Effector CD8-positive, alpha-beta T cell (primary cell): ENCODE measurements at regions not wholly inside any gene's neighbourhood (a gene's known extent, or its start where the extent isn't known, plus 50 kb on each side); places are given as distances from the start of the nearest gene placed in this dataset.
"Not testable (repeated sequence)": the region's sequence is repeated elsewhere in the genome, so short reads cannot be mapped to it uniquely, and the experiment has no call there.

Experiments used
- DNase-seq: peaks from one replicate; lab custom pipeline; 2025; lab: John Stamatoyannopoulos, UW

GRCh38 chr7:56466607-56467525 lies 350.6 kb upstream of the NUPR2 start:
- not testable (repeated sequence) for DNase-seq

GRCh38 chr7:56449762-56450161 lies 333.5 kb upstream of the NUPR2 start:
- DNase-seq, result no peak

- no peak for DNase-seq
Measured at GRCh38 chr7:56447864-56448693, 331.9 kb upstream of the NUPR2 start.

- DNase-seq, result not testable (repeated sequence)
Measured at GRCh38 chr7:56420528-56420927, 304.3 kb upstream of the NUPR2 start.

GRCh38 chr7:56375173-56375572 lies 259.0 kb upstream of the NUPR2 start:
- DNase-seq, result no peak

GRCh38 chr7:56374666-56375065 lies 258.4 kb upstream of the NUPR2 start:
- not testable (repeated sequence) for DNase-seq

GRCh38 chr7:56373314-56373713 lies 257.1 kb upstream of the NUPR2 start:
- not testable (repeated sequence) for DNase-seq

GRCh38 chr7:56371792-56372191 lies 255.6 kb upstream of the NUPR2 start:
- DNase-seq, result not testable (repeated sequence)

- DNase-seq, result not testable (repeated sequence)
Measured at GRCh38 chr7:56370208-56370872, 254.1 kb upstream of the NUPR2 start.

GRCh38 chr7:56367914-56368313 lies 251.7 kb upstream of the NUPR2 start:
- not testable (repeated sequence) for DNase-seq

- peak; percentile 4 for DNase-seq
Measured at GRCh38 chr7:56367411-56367810, 251.2 kb upstream of the NUPR2 start.

GRCh38 chr7:56366701-56367100 lies 250.5 kb upstream of the NUPR2 start:
- not testable (repeated sequence) for DNase-seq

- DNase-seq, result not testable (repeated sequence)
Measured at GRCh38 chr7:56352576-56352975, 236.4 kb upstream of the NUPR2 start.

- DNase-seq, result not testable (repeated sequence)
Measured at GRCh38 chr7:56351181-56351580, 235.0 kb upstream of the NUPR2 start.

GRCh38 chr7:56348311-56348710 lies 232.1 kb upstream of the NUPR2 start:
- DNase-seq, result not testable (repeated sequence)

GRCh38 chr7:56328327-56328726 lies 212.1 kb upstream of the NUPR2 start:
- not testable (repeated sequence) for DNase-seq

GRCh38 chr7:56290548-56290947 lies 174.3 kb upstream of the NUPR2 start:
- DNase-seq, result no peak

GRCh38 chr7:56287429-56288138 lies 171.4 kb upstream of the NUPR2 start:
- DNase-seq, result no peak

GRCh38 chr7:56256108-56256507 lies 139.9 kb upstream of the NUPR2 start:
- no peak for DNase-seq

- no peak for DNase-seq
Measured at GRCh38 chr7:56250135-56250534, 133.9 kb upstream of the NUPR2 start.

- no peak for DNase-seq
Measured at GRCh38 chr7:56229631-56230030, 113.4 kb upstream of the NUPR2 start.
